T-helper 1 cell (primary cell): ENCODE measurements at regions not wholly inside any gene's neighbourhood (a gene's known extent, or its start where the extent isn't known, plus 50 kb on each side); places are given as distances from the start of the nearest gene placed in this dataset.
A peak's percentile ranks its signal among the peaks of the same experiment; 100 is the strongest.
"Not testable (repeated sequence)": the region's sequence is repeated elsewhere in the genome, so short reads cannot be mapped to it uniquely, and the experiment has no call there.

Source experiments
- DNase-seq, 5 donors: peaks; one replicate each; pipeline ENCODE4 v3.0.0-alpha.2; 2012 to 2020

- DNase-seq = peak in 1 of 5 donors; percentile 30
Measured at GRCh38 chr9:1505489-1505888, 455.3 kb downstream of the DMRT2 start.

DNA sequence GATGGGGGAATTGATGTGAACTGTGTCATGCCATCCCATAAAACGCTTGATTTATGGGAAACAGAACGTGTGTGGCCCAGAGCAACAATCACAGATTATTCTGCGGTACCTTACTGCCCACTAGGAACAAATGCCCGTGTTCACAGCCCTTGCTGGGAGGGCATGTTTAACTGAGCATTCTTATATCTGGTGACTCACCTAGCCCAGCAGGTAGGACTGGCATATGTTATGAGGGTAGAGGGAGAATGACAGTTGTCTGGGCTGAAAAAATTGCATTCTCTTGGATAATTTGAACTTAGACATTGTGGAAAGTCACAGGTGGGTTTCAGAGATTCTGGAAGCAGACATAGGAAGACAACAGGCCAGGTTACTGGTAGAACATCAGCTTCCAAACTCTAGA lies 460.6 kb downstream of the DMRT2 start:
- no peak for DNase-seq

DNA sequence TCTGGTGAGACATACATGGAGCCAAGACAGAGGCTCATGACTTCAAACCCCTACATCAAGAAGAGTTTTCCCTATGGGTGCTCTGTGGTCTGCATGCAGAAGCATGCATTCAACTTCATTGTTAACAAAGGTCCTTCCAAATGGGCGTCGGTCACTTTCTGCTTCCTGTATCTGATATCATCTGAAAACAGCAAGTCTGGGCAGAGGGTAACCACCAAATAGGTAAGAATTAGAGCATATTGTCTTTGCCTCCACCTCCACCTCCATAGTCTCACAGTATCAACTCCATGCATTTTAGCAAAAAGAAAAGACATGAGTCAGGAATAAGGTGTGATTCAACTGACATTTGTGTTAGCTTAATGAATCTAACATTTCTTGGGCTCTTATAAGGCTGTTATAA lies 462.9 kb downstream of the DMRT2 start:
- DNase-seq = no peak

GRCh38 chr9:1514250-1514649 lies 464.1 kb downstream of the DMRT2 start:
- no peak for DNase-seq

DNA sequence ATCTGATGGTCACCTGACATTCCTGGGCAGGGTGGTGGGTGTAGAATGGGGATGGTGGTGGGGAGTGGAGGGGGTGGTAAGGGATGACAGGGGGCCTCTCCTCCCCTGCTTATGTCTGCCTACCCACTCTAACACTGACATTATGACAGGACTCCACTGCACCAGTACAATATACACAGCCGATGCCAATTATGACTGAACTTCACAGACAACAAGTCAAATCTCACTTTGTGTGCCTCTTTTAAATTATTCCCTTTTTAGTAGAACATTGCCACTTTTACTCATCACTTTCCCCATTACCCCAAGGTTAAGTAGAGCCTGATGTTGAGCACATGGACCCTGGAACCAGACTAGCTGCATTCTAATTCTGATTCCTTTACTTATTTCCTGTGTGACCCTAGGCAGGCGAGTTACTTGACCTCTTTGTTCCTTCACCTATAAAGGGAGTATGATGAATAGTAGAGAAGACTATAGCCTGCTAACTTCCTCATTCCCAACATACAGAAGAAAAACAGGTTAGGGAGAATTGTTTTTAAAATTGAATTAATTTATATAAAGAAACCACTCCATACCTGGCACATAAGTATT lies 464.7 kb downstream of the DMRT2 start:
- peak in 1 of 5 donors; percentile 8 for DNase-seq

GRCh38 chr9:1515557-1515956 lies 465.4 kb downstream of the DMRT2 start:
- no peak for DNase-seq

DNA sequence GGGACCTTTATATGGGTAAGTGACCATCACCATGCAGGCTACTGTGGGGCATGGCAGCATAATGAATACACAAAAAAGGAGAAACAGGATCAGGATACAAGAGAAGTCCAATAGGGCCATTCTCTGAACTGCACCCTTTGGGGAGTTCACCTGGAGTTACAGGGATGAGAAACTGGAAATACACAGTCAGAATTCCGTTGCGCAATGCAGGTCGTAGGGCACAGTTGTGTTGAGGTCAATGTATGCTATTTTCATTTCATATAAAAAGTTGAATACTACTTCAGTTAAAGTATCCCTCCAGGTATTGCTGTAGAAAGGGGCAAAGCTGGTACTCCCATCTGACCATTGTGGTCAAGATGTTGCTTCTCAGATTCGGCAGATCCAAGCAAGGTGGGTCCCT lies 471.4 kb downstream of the DMRT2 start:
- no peak for DNase-seq

DNA sequence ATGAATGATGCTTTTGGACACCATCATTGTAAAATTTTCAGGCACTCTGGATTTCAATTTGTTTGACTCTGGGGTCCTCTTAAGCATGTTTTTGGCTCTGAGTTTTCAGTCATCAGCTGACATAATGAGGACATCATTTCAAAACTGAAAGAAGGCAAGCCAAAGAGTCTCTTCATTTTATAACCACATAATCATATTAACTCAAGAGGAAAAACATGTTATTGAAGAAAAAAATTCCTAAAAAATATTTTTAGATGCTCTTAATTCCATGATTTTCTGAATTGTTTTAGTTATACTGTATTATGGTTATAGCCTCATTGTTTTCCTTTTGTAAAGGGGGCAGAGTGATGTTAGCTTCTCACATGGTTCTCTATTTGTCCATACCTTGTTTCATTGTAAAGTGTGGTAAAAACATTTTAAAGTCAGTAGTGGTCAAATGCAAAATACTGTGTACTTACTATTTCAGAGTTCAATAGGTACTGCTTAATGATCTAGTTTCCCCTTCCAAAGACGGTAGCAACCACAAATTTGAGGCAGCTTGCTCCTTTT lies 472.1 kb downstream of the DMRT2 start:
- DNase-seq = no peak

DNA sequence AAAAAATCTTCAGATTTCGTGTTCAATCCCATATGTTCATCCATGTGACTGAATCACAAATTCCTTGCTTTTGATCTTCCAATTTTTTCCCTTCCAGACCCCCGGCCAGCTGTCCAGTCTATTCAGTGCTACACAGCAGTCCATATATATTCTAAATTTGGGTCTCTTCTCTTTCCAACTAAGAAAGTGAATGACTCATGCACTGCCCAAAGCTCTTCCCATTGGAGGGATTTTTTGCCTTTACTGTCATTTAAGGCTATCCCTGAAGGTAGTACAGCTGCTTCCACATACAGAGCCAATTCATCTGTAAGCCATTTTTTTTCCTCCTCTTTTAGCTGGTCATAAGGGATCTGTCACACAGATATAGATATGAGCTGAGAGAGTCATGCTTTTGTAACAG lies 478.3 kb downstream of the DMRT2 start:
- no peak for DNase-seq

DNA sequence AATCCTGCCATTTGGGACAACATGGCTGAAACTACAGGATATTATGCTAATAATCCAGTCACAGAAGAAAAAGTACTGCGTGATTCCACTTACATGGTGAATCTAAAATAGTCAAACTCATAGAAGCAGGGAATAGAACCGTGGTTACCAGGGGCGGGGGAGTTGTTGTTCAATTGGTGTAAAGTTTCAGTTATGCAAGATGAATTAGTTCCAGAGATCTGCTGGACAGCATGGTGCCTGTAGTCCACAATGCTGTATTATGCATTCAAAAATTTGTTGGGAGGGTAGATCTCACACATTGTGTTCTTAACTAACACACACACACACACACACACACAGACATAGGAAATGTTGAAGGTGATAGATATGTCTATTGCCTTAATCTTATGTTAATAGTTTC lies 480.5 kb downstream of the DMRT2 start:
- no peak for DNase-seq

- DNase-seq = no peak
Measured at GRCh38 chr9:1531424-1531823, 481.3 kb downstream of the DMRT2 start.

GRCh38 chr9:1532171-1532570 lies 482.0 kb downstream of the DMRT2 start:
- no peak for DNase-seq

DNA sequence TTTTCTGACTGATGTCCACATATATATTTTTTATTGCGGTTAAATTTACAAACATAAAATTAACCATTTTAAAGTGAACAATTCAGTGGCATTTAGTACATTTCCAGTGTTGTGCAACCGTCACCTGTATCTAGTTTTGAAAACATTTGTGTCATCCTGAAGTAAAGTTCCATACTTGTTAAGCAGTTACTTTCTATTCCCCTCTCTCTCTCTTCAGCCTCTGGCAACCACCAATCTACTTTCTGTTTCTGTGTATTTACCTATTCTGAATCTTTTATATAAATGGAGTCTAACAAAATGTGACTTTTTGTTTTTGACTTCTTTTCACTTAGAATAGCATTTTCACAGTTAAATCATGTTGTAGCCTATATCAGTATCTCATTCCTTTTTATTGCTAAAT lies 480.1 kb upstream of the SMARCA2 start:
- DNase-seq = no peak

GRCh38 chr9:1535599-1535998 lies 479.5 kb upstream of the SMARCA2 start:
- no peak for DNase-seq

DNA sequence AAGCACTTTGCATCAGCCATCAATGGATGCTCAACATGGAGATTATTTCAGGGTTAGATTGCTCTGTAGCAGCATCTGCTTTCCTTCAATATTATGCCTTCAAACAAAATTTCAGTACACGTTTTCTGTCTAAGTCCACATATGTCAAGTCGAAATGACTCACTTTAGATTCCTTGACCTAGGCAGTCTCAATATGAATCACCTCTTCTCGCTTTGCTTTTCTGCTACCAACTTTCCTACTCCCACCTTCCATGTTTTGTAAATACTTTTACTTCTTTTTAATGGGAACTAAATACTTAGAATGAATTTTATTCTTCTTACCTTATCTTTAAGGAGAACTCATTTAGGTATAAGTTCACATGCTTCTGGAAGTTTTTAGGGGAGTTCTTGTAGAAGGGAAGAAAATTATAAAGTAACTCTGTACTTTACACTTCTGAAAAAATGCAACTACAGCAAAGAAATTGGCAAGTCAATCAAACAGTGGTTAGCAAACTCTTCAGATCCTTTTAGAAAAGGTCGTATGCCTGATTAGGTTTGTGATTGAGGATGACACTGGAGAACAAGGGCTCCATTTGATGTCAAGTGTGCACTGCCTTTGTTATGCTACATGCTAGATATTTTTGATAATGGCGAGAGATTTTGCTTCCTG lies 478.5 kb upstream of the SMARCA2 start:
- DNase-seq = peak in 1 of 5 donors; percentile 4

DNA sequence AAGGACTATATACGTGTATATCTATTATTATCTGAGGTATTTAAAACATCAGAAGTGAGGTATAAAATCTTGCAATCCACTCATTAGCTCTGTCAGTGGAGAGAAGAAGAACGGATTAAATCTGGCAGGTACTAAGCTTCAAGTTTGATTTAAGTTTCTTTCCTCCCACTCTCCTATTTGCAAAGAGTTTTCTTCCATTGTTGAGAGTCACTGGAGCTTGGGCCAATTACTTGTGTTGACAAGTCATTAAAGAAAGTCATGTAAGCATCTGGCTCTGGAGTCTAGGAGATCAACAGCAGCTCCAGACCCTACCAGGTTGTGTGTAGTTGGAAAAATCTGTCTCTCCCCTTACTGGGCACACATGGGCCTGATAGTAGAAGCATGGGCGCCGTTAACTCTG lies 476.8 kb upstream of the SMARCA2 start:
- DNase-seq = no peak

- DNase-seq = no peak
Measured at GRCh38 chr9:1539216-1539615, 475.9 kb upstream of the SMARCA2 start.

- DNase-seq = no peak
Measured at GRCh38 chr9:1550636-1551035, 464.5 kb upstream of the SMARCA2 start.

DNA sequence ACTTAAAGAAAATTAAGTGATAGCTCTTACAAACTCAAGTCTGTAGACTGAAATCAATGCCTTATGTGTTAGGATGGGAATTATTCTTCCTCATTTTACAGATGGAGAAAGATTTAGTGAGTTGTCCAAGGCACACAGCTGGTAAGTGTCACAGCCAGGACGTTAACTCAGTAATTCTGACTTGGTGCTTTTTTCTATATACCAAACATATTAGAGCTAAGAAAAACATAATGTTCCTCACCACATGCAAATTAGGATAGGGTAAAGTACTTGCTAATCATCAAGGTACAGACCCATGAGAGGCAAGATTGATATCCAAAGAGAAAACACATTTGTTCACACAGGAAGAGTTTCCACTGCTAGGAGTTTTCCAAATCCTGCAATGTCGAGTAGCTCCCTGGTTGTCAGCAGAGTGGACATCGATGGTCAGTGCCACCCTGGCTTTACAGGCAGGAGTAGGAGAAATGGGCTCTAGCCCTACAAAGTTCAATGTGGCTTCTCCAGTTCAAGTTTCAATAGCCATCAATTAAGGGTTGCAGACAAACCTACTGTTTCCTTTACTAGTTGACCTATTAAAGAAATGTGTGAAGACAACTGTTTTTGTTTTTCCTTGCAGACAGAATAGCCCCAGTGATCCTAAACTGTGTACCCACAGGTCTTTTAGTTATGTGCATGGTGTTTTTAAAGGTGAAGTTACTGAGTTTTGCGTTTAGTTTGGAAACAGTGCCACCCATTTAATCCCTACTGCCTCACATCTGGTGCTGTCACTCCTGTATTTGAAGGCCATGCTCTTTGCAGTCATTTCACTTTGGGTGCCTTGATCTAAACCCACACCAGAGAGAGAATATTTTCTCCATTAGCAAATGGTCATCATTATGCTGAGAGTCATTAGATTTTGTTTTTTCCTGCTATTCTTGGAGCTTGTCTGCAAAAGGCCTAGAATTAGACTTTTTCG lies 460.8 kb upstream of the SMARCA2 start:
- DNase-seq = no peak

GRCh38 chr9:1558666-1559065 lies 456.5 kb upstream of the SMARCA2 start:
- not testable (repeated sequence) for DNase-seq

- DNase-seq = no peak
Measured at GRCh38 chr9:1575939-1576338, 439.2 kb upstream of the SMARCA2 start.

- DNase-seq = no peak
Measured at GRCh38 chr9:1580215-1580614, 434.9 kb upstream of the SMARCA2 start.

DNA sequence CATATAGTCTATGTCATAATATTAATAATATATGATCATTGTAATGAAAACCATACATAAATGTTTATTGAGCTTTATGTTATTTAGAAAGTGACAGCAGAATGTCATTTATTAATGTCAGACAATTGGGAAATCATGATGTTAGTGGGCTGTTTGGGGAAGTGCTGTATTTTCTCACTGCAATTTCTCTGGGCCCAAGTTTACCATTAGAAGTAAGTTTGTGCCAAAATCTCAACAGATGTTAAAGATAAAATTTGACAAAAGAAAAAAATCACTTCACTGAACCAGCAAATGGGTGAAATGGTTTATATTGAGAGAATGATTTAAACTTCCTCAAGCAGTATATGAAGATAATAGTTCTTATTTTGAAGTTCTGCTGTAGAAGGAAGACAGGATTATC lies 433.2 kb upstream of the SMARCA2 start:
- DNase-seq = no peak

DNA sequence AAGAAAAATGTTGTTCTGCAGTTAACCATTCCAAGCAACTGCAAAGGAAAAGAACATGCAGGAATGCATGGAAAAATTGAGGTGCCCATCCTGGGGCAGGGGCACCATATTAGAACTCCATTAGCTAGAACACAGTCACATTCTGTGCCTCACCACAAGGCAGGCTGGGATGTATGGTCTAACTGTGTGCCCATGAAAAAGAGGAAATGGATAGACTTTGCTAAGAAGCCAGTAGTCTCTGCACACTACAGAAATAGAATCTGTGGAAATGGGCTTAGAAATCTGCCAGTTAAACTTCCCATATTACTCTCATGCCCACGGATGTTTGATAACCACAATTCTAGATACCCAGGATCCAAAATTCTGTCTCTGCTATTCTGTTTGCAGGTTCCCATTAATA lies 423.8 kb upstream of the SMARCA2 start:
- DNase-seq = no peak
